GM19324 (cell line): ENCODE measurements at regions not wholly inside any gene's neighbourhood (a gene's known extent, or its start where the extent isn't known, plus 50 kb on each side); places are given as distances from the start of the nearest gene placed in this dataset.

Experiments used
- ATAC-seq: cut with Tn5 transposase; IDR thresholded peaks from one replicate; pipeline ENCODE4 v1.9.1; 2021; ENCODE audit warnings: mild to moderate bottlenecking, moderate library complexity; ENCODE audit not compliant: unreplicated experiment, low FRiP score

DNA sequence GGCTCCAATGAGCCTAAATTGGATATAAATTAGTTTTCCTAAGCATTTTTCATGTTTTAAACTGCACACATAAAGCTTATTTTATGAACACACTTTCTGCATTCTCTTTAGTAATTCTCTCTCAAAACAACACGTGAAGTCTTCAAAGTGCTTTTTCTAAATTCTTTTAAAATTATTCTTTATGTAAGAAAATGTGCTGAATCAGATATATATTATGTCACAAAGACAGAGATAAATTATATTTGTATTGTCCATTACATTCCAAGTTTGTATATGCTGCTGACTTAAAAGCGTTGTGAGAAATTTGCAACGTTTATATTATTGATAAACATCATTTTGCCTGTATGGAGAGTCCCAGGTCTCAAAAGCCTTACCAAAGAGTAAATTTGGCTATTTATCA, 465.2 kb downstream of the BCAT1 start:
- no peak for ATAC-seq

DNA sequence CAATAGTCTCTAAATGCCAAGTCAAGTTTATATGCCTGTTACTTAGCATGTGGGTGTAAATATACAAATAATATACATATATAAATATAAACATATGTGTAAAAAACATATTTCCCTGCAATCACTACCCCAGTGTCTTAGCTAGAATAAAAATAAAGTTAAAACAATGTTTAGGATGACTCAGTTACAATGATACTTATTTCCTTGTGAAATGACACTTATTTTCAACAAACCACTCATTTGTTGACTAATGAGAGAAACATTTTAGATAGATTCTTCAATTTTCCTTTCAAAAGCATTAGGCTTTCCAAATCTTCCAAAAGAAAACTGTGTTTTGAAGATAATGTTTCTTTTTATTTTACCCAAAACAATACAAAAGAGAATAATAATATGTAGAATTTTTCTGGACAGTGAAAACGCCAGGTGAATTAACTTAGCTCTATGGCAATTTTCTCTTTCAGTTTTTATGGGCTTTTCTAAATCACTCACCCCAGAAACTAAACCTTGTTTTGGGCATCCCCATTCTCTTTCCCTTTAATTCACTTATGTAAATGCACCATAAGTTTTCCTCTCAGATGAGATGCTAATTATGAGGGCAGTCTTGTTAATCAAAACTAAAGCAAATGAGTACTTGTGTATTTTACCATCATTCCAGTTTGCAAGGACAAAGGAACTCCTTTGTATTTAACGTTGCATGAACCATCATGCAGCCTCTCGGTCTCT, 465.9 kb downstream of the BCAT1 start:
- no peak for ATAC-seq

DNA sequence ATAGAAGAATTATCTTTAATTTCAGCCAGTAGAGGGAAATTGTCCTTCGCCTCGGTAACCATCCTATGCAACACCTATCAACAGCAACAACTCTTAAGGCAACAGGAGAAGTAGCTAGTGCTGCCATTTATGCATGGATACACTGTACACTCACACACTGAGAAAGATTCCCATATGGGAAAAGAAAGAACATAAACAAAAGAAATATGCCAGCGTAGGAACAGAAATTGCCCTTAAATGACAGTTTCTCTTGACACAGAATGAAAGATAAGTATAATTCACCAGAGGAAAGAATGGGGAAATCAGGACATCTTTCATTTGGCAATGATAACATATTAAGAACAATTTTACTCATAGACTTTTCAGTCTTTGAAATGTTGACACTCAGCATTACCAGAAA, 466.9 kb downstream of the BCAT1 start:
- no peak for ATAC-seq

DNA sequence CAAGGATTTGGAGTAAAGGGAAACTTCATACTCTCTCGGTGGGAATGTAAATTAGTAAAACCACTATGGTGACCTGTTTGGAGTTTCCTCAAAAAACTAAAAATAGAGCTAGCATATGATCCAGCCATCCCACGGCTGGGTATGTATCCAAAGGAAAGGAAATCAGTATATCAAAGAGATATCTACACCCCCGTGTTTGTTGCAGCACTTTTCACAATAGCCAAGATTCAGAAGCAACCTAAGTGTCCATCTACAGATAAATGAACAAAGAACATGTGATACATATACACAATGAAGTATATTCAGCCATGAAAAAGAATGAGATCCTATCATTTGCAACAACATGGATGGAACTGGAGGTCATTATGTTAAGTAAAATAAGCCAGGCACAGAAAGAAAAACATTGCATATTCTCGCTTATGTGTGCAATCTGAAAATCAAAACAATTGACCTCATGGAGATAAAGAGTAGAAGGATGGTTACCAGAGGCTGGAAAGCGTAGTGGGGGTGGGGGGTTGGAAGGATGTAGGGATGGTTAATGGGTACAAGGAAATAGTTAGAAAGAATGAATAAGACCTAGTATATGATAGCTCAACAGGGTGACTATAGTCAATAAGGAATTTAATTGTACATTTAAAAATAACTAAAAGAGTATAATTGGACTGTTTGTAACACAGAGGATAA, 468.0 kb downstream of the BCAT1 start:
- no peak for ATAC-seq

DNA sequence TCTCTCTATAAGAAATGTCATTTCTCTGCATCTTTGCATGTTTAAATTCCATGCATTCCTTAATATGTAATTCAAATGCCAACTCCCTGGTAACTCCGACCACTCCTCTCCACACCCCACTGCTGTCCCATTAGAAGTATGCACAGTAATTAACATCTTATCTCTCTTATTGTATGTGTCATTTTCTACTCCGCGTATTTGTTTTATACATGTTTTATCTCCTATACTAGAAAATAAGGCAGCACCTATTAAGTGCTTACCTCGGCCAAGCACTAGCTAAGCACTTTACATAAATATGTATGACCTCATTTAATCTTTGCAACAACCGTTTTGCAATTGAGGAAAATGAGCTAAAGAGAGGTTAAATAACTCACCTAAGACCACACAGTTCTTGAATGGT, 469.8 kb downstream of the BCAT1 start:
- ATAC-seq = no peak

DNA sequence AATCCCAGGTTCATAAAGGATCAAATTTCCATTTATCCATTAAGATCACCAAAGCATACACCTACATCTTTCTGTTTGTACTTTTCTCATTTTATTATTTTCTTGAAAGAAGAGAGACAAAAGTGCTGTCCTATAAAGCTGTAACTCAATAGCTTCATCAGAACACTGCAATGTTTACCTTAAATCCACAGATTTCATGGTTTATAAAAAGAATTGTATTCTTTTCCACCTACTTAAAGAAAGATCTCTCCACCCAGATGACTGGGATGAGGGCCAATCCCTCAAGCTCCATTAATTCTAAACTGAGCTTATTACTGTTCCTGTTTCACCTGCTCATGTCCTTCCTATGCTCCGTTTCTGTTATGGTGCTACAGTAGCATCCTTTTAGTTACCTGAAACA, 470.6 kb downstream of the BCAT1 start:
- ATAC-seq = no peak

DNA sequence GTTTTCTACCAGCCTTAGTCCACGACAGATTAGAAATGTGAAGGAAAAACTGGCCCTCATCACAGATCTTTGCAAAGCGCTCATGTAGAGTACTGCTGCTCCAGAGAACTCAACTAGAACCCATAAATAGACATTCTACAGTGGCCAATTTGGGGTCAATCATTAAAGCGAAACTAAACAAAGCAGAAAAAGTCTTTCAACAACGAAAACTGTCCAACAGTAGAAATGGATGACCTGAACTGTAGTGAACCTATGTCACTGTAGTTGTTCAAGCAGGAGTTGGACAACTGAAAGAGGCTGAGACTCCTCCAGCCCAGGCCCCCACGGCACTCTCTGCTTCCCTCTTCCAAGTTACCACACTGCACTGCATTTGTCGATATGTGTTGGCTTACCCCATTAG, 472.6 kb downstream of the BCAT1 start:
- no peak for ATAC-seq

DNA sequence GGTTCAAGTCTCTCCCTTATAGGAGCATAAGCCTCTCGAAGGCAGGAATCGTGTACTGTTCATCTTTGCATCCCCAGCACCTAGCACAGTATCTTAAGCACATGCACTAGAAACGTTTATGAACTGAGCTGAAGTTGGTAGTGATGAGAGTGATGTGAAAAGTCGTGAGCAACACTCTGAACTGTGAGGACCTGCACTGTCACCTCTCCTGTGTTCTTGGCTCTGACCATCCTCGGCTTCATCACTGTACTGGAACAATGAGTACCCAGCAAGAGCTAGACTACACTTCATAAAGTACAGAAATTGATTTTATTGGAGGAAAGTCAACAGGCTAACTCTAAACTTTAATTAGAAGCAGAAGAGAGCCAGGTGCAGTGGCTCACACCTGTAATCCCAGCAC, 473.6 kb downstream of the BCAT1 start:
- ATAC-seq = no peak

DNA sequence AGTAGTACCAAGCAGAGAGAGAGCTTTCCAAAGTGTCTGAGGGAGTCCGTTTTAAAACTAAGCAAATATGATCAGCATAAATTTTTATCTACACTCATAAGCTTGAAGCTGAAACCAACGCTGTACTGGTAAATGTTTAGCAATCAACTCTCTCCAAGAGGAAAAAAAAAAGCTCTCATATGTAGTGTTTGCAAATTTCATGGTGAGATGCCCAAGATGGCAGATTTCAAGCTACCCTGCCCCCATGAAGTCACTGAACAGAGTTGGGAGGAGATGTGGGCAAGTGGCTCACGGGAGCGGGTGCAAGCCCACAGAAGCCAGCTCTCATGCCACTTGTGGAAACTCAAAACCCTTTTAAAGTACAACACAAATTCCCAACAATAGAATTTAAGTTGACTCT, 475.8 kb downstream of the BCAT1 start:
- no peak for ATAC-seq

DNA sequence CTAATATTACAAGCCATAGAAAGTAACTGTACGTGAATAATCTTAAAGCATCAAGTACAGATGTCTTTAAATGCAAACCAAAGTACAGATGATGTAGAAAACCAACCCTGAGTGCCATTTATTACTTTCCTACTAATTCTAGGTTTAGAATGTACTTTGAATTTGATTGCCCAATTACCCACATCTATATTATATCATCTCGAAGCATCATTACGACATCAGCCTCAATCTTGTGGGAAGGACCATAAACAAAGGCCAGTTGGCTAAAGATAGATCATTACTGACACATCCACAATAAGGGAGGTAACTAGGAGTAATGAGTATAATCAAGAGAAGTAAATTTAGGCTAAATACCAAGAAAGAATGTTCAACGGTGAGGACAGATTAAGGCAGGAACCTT, 478.9 kb downstream of the BCAT1 start:
- ATAC-seq = no peak

DNA sequence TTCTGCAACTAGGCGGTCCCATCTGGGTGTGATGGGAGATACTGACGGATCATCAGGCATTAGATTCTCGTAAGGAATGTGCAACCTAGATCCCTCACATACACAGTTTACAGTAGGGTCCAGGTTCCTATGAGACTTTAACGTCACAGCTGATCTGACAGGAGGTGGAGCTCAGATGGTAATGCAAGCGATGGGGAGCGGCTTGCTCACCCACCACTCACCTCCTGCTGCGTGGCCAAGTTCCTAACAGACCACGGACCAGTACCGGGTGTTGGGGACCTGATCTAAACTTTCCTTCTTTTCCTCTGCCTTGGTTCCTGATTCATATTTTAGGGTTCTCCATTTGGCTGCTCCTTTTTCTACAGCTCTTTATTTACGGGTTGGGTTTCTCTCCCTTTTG, 479.8 kb downstream of the BCAT1 start:
- no peak for ATAC-seq

DNA sequence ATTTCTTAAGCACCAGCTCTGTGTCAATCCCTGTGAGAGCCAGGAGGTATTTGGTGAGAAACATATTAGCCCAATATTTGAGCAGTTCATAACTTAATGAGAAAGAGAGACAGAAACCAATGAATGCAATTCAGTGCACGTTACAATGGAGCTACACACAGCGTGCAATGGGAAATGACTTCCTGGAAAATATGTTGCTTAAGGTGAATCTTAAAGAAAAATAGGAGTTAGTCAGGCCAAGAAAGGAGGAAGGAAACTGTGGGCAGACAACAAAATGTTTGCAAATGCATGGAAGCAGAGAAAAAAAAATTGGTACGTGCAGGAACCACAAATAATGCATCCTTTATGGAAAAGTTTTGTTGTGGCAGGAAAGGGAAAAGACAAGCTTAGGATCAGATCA, 481.7 kb downstream of the BCAT1 start:
- ATAC-seq = no peak

DNA sequence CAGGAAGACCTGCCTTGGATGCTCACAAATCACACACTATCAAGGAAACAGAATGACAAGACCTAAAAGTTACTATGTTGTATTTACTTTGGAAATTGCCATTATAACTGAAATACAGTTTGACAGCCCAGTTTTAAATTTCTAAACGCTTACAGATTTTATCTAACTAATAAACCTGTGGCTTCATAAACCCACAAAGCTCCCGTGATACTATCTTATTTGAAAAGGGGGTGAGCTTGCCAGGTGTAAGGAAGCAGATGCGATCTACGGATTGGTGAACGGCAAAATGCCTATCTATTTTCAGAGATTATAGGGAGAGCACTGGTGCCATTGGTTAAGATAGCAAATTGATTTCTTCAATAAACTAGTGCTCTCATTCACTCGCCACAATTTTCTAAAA, 485.5 kb downstream of the BCAT1 start:
- ATAC-seq = no peak

DNA sequence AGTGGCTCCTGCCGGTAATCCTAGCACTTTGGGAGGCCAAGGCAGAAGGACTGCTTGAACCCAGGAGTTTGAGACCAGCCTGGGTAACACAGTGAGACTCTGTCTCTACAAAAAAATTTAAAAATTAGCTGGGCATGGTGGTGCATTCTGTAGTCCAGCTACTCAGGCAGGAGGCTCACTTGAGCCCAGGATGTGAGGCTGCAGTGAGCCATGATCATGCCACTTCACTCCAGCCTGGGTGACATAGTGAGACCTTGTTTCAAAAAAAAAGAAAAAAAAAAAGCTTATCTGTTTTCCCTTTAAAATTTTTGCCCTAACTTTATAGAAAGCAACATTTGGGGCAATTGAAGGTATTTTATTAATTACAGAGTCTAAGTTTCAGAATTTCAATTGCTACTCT, 486.0 kb downstream of the BCAT1 start:
- no peak for ATAC-seq

DNA sequence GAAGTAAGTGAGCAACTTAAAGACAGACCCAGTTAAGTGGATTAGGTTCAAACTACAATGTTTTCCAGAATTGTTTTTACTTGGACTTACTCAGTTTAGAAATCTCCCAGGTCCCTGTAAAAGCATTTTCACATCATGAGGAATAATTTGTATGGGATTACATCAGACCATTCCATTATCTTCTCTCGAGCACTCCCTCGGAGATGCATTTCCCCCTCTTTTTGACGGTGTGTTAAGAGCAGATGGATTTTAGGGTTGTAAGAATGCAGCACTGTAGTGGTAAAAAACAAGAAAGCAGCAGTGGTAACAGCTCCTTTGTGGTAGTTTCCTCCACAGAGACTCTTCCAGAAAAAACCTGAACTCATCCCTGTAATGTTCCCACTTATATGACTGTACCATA, 488.4 kb downstream of the BCAT1 start:
- no peak for ATAC-seq

DNA sequence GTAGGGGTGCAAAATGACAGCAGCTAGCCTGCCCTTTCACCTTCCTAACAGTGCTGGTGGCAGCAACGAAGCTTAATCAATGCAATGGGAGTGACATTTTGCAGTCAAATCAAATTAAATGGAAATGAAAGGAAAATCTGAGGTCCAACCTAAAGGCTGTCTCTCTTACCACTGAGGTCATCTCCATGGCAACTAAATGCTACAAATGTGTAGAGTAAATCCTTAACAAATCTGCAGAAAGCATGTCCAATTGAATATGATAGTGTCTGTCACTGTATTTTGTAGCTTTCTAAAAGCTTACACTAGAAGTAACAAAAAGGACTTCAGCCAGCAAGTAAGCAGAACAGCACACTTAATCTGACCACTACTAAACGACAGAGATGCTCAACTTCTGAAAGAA, 488.8 kb downstream of the BCAT1 start:
- no peak for ATAC-seq

DNA sequence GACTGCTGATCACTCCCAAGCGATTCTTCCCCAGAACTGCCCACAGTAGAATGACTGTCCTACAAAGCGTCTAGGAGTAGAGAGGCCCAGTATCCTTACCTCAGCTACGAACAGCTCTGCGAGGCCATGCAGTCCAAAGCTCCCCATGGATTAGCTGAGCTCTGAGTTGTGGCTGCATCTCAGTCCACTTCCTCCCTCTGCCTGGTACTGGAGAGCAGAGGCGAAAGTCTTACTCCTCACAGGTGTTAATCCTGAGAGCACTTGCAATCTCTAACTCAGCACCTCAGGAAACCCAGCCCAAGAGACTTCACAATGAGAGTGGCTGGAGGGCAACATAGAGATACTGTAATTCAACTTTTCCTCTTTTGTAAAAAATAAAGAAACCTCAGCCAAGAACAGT, 493.1 kb downstream of the BCAT1 start:
- no peak for ATAC-seq

DNA sequence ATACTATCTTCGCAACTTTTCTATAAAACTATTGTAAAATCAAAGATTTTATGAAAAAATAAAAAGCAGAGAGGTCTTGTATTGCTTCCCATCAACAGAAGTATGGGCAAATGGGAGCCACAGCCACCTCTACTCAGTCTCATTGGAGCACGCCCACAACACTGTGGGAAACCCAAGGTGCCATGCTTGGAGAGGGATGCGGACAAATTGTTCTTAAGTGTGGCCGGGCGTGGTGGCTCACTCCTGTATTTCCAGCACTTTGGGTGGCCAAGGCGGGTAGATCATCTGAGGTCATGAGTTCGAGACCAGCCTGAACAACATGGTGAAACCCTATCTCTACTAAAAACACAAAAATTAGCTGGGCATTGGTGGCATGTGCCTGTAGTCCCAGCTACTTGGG, 498.2 kb upstream of the SOX5 start:
- ATAC-seq = no peak

DNA sequence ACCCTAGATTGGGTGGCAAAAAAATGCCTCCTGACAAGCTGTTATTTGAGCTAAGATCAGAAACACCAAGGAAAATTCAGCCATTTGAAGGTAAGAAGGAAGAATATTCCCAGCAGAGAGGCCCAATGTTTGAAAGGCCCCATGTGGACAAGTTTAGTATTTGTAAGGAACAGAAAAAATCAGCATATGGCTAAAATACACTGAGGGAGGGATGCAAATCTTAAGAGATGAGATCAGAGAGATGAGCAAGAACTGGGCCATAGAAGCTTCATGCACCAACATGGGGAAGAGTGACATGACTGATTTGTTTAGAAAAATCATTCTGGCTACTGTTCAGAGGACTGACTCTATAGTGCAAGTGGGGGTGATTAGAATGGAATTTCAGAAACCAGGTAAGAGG, 496.8 kb upstream of the SOX5 start:
- no peak for ATAC-seq

DNA sequence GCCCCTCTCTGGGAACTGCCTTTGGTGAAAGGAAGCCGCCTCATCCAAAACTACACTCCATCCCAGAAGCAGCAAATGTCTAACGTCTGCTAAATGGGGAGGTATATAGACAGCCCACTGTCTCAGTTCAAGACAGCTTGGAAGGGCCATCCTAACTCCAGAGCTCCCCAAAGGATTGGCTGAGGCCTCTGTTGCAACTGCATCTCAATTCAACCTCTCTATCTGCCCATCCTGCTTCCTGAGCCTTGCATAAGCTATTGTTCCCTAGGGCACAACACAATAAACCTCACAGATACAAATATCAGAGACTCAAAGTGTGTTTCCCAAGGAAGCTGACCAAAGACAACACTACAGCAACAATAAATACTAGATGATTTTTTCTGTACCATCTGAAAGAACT, 495.2 kb upstream of the SOX5 start:
- ATAC-seq = no peak

DNA sequence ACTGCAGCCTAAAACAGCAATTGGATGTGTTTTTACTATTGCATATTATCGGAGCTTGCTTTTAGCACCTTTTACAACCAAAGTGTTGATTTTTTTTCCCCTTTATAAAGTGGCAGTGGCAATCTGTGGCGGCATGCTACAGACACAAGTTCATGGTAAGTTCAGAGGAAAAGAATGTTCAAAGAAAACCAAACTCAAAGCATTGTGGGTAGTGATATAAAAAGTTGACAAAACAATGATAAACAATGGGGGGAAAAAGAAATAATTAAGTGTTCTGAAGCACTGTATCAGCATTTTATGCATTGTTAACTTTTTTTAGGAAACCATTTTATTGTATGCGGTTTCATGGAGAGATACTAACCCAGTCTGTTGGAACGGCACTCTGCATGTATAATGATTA, 492.0 kb upstream of the SOX5 start:
- ATAC-seq = no peak

DNA sequence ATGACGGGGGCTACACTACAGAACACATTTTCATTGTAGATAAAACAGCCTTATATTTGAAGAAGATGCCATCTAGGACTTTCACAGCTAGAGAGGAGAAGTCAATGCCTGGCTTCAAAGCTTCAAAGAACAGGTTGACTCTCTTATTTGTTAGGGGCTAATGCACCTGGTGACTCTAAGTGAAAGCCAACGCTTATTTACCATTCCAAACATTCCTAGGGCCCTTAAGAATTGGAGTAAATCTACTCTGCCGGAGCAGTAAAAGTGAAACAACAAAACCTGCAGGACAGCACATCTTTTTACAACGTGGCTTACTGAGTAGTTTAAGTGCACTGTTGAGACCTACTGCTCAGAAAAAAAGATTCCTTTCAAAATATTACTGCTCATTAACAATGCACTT, 487.2 kb upstream of the SOX5 start:
- ATAC-seq = no peak

DNA sequence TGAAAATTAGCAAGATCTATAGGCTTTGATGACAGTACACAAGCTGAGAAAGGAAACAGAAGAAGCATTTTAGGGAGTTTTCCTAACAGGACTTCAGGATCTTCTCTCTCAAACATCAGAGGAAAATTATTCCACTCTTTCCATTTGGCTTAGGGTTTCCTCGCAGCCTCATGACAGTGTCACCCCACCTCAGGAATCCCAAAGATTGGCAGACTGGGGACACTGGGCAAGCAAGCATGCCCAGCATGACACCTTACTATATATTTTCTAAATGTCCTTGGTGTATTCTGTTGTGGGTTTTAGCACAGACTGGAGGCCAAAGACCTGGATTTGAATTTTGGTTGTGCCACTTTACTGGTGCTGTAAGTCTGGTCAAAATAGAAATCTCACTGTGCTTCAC, 482.4 kb upstream of the SOX5 start:
- no peak for ATAC-seq
